HG03521 (cell line): ENCODE measurements at regions not wholly inside any gene's neighbourhood (a gene's known extent, or its start where the extent isn't known, plus 50 kb on each side); places are given as distances from the start of the nearest gene placed in this dataset.

Source experiments
- ATAC-seq: cut with Tn5 transposase; IDR thresholded peaks from one replicate; pipeline ENCODE4 v1.9.1; 2021; ENCODE audit warnings: mild to moderate bottlenecking, moderate library complexity; ENCODE audit not compliant: unreplicated experiment

GRCh38 chr7:17595546-17595945 is 297.1 kb downstream of the AHR start:
- ATAC-seq, result no peak

GRCh38 chr7:17598305-17598704 is 299.9 kb downstream of the AHR start:
- ATAC-seq, result no peak

GRCh38 chr7:17598846-17599245 is 300.4 kb downstream of the AHR start:
- no peak for ATAC-seq

- ATAC-seq, result no peak
Measured at GRCh38 chr7:17599733-17600339, 301.4 kb downstream of the AHR start.

GRCh38 chr7:17600340-17600752 is 301.9 kb downstream of the AHR start:
- no peak for ATAC-seq

- ATAC-seq, result no peak
Measured at GRCh38 chr7:17601921-17602320, 303.5 kb downstream of the AHR start.

GRCh38 chr7:17608114-17608833 is 309.8 kb downstream of the AHR start:
- ATAC-seq, result no peak

- ATAC-seq, result no peak
Measured at GRCh38 chr7:17611611-17612010, 313.2 kb downstream of the AHR start.

- ATAC-seq, result no peak
Measured at GRCh38 chr7:17613338-17614041, 315.0 kb downstream of the AHR start.

GRCh38 chr7:17617380-17617779 is 318.9 kb downstream of the AHR start:
- no peak for ATAC-seq

- no peak for ATAC-seq
Measured at GRCh38 chr7:17617857-17618651, 319.6 kb downstream of the AHR start.

- ATAC-seq, result no peak
Measured at GRCh38 chr7:17618652-17618974, 320.2 kb downstream of the AHR start.

GRCh38 chr7:17619196-17619818 is 320.9 kb downstream of the AHR start:
- ATAC-seq, result no peak

GRCh38 chr7:17620566-17620965 is 319.7 kb downstream of the SNX13 start:
- no peak for ATAC-seq

GRCh38 chr7:17622451-17622850 is 317.8 kb downstream of the SNX13 start:
- ATAC-seq, result no peak

GRCh38 chr7:17623546-17624185 is 316.6 kb downstream of the SNX13 start:
- ATAC-seq, result no peak

GRCh38 chr7:17624379-17624778 is 315.9 kb downstream of the SNX13 start:
- ATAC-seq, result no peak

GRCh38 chr7:17625043-17625442 is 315.3 kb downstream of the SNX13 start:
- no peak for ATAC-seq

- no peak for ATAC-seq
Measured at GRCh38 chr7:17626235-17626634, 314.1 kb downstream of the SNX13 start.

- ATAC-seq, result no peak
Measured at GRCh38 chr7:17631061-17631460, 309.2 kb downstream of the SNX13 start.

- no peak for ATAC-seq
Measured at GRCh38 chr7:17632384-17632783, 307.9 kb downstream of the SNX13 start.
